GM12873 (cell line): ENCODE measurements at regions not wholly inside any gene's neighbourhood (a gene's known extent, or its start where the extent isn't known, plus 50 kb on each side); places are given as distances from the start of the nearest gene placed in this dataset.

Experiments used
- CTCF ChIP-seq: IDR thresholded peaks from 2 replicates; pipeline ENCODE4 v1.5.1; 2012; ENCODE audit warnings: low read depth, mild to moderate bottlenecking, moderate library complexity, low read length, control low read depth; ENCODE audit not compliant: insufficient read depth; ENCODE audit errors: missing control alignments

GRCh38 chr5:41638685-41639084, 128.3 kb upstream of the PLCXD3 start:
- no peak for TF ChIP-seq CTCF

GRCh38 chr5:41637869-41638268, 127.5 kb upstream of the PLCXD3 start:
- peak; percentile 13 for TF ChIP-seq CTCF

GRCh38 chr5:41637424-41637823, 127.0 kb upstream of the PLCXD3 start:
- TF ChIP-seq CTCF, result no peak

GRCh38 chr5:41636605-41637004, 126.2 kb upstream of the PLCXD3 start:
- TF ChIP-seq CTCF, result peak; percentile 44

GRCh38 chr5:41629897-41630296, 119.5 kb upstream of the PLCXD3 start:
- no peak for TF ChIP-seq CTCF

- TF ChIP-seq CTCF, result no peak
Observed at GRCh38 chr5:41625571-41625970, 115.2 kb upstream of the PLCXD3 start.

- no peak for TF ChIP-seq CTCF
Observed at GRCh38 chr5:41621420-41621819, 111.0 kb upstream of the PLCXD3 start.
